Parathyroid adenoma (tissue), 2 donors: ENCODE measurements at regions not wholly inside any gene's neighbourhood (a gene's known extent, or its start where the extent isn't known, plus 50 kb on each side); places are given as distances from the start of the nearest gene placed in this dataset.

Experiments used
- H2AFZ ChIP-seq: fragments of 300-600 bp; sonication (generic); one replicate; pipeline ENCODE4 v1.7.0; 2017; ENCODE audit warnings: antibody characterized with exemption, mild to moderate bottlenecking
- H3K27ac ChIP-seq: fragments of 300-600 bp; sonication (generic); one replicate; pipeline ENCODE4 v1.7.0; 2017
- H3K27me3 ChIP-seq: fragments of 300-600 bp; sonication (generic); one replicate; pipeline ENCODE4 v1.7.0; 2017; ENCODE audit warnings: low read length; ENCODE audit not compliant: control insufficient read depth, insufficient read depth
- H3K36me3 ChIP-seq: fragments of 300-600 bp; sonication (generic); one replicate; pipeline ENCODE4 v1.7.0; 2017; ENCODE audit warnings: low read length; ENCODE audit not compliant: control insufficient read depth, insufficient read depth
- H3K4me1 ChIP-seq: fragments of 300-600 bp; sonication (generic); one replicate; pipeline ENCODE4 v1.7.0; 2017; ENCODE audit warnings: control low read depth
- H3K4me2 ChIP-seq: fragments of 300-600 bp; sonication (generic); one replicate; pipeline ENCODE4 v1.7.0; 2017; ENCODE audit warnings: low read length
- H3K4me3 ChIP-seq: fragments of 300-600 bp; sonication (generic); one replicate; pipeline ENCODE4 v1.7.0; 2017; ENCODE audit warnings: low read depth, low read length
- H3K79me2 ChIP-seq: fragments of 300-600 bp; sonication (generic); one replicate; pipeline ENCODE4 v1.7.0; 2017; ENCODE audit warnings: control low read depth
- H3K9ac ChIP-seq: fragments of 300-600 bp; sonication (generic); one replicate; pipeline ENCODE4 v1.7.0; 2017; ENCODE audit warnings: mild to moderate bottlenecking
- H3K9me3 ChIP-seq: fragments of 300-600 bp; sonication (generic); one replicate; pipeline ENCODE4 v1.7.0; 2017; ENCODE audit warnings: low read length; ENCODE audit not compliant: control insufficient read depth
- TF ChIP-seq, protein P1 (sequence below): fragments of 300-600 bp; sonication (generic); IDR thresholded peaks from one replicate; pipeline ENCODE4 v1.7.0; 2017; ENCODE audit warnings: antibody characterized with exemption, mild to moderate bottlenecking
- donor health status: primary hyperparathyroidism.

DNA sequence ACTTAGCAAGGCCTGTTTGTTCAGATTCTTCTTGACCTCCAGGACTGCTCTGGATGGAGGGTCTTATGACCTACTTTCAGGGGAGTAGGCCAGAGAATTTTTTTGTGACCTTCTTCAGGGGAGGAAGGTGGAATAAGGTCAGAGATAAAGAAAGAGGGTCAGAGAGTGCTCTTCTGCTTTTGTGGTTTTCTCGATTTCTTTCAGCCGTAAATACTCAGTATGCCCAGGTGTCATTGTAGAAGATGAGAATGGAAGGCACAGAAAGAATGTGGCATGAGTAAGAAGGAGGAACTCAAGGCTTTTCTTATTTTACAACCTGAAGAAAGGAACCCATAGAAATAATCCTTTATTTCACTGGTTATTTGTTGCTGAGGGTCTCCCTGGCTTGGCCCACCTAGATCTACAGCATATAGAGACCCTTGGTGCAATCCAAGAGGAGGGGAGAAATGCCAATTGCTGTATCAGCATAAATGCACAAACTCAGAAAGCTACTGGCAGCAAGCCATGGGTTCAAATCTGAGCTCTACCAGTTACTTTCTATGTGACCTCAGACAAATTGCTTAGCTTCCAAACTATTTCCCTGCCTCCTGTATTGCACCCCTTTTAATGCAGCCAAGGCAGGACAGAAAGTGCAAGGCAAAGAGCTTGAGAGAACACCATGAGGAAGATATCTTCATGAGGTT lies 68.0 kb downstream of the OLIG3 start:
- TF ChIP-seq, protein P1, sequence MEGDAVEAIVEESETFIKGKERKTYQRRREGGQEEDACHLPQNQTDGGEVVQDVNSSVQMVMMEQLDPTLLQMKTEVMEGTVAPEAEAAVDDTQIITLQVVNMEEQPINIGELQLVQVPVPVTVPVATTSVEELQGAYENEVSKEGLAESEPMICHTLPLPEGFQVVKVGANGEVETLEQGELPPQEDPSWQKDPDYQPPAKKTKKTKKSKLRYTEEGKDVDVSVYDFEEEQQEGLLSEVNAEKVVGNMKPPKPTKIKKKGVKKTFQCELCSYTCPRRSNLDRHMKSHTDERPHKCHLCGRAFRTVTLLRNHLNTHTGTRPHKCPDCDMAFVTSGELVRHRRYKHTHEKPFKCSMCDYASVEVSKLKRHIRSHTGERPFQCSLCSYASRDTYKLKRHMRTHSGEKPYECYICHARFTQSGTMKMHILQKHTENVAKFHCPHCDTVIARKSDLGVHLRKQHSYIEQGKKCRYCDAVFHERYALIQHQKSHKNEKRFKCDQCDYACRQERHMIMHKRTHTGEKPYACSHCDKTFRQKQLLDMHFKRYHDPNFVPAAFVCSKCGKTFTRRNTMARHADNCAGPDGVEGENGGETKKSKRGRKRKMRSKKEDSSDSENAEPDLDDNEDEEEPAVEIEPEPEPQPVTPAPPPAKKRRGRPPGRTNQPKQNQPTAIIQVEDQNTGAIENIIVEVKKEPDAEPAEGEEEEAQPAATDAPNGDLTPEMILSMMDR = no peak
- Histone ChIP-seq H3K79me2 (no peaks in the 10 kb centered on the region), H3K4me3 (no peak overlapping the region), H3K36me3 (no peaks in the 10 kb centered on the region), H3K27me3 (no peaks in the 10 kb centered on the region), H3K27ac (no peak overlapping the region), H3K4me2 (no peak overlapping the region), H3K4me1 (no peaks in the 10 kb centered on the region), H3K9me3 (no peaks in the 10 kb centered on the region), H2AFZ (no peak overlapping the region), H3K9ac (no peak overlapping the region)

DNA sequence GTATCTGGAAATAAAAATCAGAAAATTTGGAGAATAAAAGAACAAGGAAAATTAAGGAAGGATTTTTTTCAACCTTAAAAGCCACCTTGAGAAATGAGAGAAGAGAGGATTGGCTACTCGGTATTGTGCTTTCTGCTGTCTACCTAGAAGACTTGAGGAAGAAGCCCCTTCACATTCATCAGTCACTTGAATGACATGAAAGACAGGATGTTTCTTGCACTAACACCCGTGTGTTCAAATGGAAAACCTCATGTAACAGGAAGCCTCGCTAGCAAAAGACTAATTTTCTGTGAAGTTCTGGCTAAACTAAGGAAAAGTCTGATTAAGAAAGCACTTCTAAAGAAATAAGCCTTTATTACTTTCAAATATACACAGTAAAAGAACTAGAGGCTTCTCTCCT lies 69.9 kb downstream of the OLIG3 start:
- Histone ChIP-seq H3K4me1 (no peaks in the 10 kb centered on the region), H3K4me2 (no peak overlapping the region), H3K9me3 (no peaks in the 10 kb centered on the region), H3K27me3 (no peaks in the 10 kb centered on the region), H2AFZ (no peak overlapping the region), H3K9ac (no peak overlapping the region), H3K27ac (no peak overlapping the region), H3K36me3 (no peaks in the 10 kb centered on the region), H3K79me2 (no peaks in the 10 kb centered on the region), H3K4me3 (no peak overlapping the region)
- TF ChIP-seq, protein P1 = no peak

DNA sequence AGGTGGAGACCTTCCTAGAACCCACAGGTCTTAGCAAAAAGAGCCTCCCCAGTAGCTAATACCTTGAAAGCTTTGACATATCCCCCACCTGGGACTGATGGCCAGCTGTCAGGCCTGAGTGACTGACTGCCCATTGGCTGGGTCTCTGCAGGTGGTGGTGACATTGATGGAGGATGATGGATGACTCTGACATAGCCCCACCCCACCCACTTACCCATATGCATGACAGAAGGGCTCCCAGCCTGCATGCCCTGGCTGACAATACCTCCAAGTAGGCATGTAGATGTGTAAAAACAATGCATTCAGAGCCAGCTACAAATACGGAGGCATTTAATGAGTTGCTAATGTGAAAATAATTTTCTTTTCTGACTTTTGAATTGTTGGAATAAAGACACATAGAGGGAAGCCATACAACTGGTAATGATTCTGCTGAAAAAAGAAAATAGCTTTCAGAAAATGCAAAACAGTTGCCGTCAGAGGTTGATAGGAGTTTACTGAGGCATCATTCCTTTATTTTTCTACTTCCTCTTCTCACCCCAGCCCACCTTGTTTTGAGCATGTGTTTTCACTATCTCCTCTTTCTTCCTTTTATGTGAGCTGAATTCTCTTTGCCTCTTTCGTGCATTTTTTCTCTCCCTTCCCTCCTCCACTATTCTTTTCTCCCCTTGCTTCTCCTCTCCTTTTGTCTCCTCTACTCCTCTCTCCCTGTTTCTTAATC lies 70.6 kb downstream of the OLIG3 start:
- Histone ChIP-seq H3K9me3 (no peaks in the 10 kb centered on the region), H3K9ac (no peak overlapping the region), H3K4me3 (no peak overlapping the region), H3K27me3 (no peaks in the 10 kb centered on the region), H3K4me2 (no peak overlapping the region), H3K36me3 (no peaks in the 10 kb centered on the region), H2AFZ (no peak overlapping the region), H3K79me2 (no peaks in the 10 kb centered on the region), H3K4me1 (no peaks in the 10 kb centered on the region), H3K27ac (no peak overlapping the region)
- TF ChIP-seq, protein P1 = no peak

DNA sequence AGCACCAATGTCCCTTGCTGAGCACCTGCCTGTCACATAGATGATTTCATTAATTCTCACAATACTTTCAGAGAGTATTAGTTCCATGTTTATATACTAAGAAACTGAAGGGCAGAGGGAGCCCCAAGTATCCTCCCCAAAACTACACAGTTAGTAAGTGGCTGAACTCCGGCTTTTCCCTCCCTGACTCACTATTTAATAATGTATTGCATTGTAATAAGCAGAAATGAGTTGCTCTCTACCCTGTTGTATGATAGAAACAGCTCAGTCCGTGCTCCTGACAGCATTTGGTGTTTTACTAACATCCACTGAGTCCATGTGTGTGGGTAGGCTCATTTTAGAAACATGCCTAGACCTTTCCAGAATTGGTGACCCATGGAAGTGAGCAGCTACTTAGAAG lies 76.8 kb downstream of the OLIG3 start:
- Histone ChIP-seq H3K27ac (no peak overlapping the region), H3K4me2 (no peak overlapping the region), H3K9me3 (no peaks in the 10 kb centered on the region), H3K27me3 (no peaks in the 10 kb centered on the region), H2AFZ (no peak overlapping the region), H3K79me2 (no peaks in the 10 kb centered on the region), H3K36me3 (no peaks in the 10 kb centered on the region), H3K4me3 (no peak overlapping the region), H3K9ac (no peak overlapping the region), H3K4me1 (no peaks in the 10 kb centered on the region)
- TF ChIP-seq, protein P1 = no peak
